ENCODE measurements at regions not wholly inside any gene's neighbourhood (a gene's known extent, or its start where the extent isn't known, plus 50 kb on each side); places are given as distances from the start of the nearest gene placed in this dataset.

GRCh38 chr21:20522611-20523010, 475.6 kb upstream of the NCAM2 start:
- TF ChIP-seq CTCF (IDR thresholded peaks at IDR 0.05; ENCODE audit: borderline replicate concordance, extremely low read depth, low read length, poor library complexity, severe bottlenecking) (no peak), EZH2 (IDR thresholded peaks at IDR 0.05; ENCODE audit: borderline replicate concordance, low read depth, low read length, severe bottlenecking) (no peak)

Measured in DND-41 (cell line).